NCI-H1436 (cell line): ENCODE measurements at regions not wholly inside any gene's neighbourhood (a gene's known extent, or its start where the extent isn't known, plus 50 kb on each side); places are given as distances from the start of the nearest gene placed in this dataset.
"Not testable (repeated sequence)": the region's sequence is repeated elsewhere in the genome, so short reads cannot be mapped to it uniquely, and the experiment has no call there.

Experiments
- DNase-seq: peaks from one replicate; lab custom pipeline; 2025; lab: John Stamatoyannopoulos, UW

GRCh38 chr16:86835982-86836381 lies 257.6 kb downstream of the FOXL1 start:
- no peak for DNase-seq

DNA sequence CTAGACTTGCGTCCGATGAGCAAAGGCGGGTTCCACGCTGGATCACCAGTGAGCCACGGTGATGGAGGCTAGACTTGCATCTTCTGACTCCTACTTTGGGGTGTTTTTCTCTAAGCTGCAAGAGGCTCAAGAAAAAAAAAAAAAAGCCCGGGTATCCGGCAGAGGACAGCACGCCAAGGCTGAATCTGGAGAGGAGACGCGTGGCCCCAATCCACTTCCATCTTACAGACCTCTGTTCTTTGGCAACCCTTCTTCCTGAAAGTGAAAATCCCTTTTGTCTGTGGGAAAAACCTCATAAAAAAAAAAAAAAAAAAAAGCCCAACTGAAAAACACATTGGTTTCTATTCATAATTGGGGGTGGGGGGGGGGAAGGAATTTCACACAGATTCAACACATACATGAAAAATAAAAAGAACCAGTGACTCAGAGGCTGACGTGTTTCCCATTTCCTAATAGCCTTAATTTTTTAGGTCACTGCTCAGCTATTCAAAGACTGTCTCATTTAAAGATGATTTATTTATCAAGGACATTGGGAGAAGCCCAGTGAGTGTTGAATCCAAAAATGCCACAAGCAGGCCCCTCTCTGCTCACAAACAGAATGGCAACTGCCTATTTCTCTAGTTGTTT lies 258.3 kb downstream of the FOXL1 start:
- DNase-seq = no peak

GRCh38 chr16:86843812-86844211 lies 265.5 kb downstream of the FOXL1 start:
- no peak for DNase-seq

- no peak for DNase-seq
Measured at GRCh38 chr16:86844695-86845094, 266.3 kb downstream of the FOXL1 start.

DNA sequence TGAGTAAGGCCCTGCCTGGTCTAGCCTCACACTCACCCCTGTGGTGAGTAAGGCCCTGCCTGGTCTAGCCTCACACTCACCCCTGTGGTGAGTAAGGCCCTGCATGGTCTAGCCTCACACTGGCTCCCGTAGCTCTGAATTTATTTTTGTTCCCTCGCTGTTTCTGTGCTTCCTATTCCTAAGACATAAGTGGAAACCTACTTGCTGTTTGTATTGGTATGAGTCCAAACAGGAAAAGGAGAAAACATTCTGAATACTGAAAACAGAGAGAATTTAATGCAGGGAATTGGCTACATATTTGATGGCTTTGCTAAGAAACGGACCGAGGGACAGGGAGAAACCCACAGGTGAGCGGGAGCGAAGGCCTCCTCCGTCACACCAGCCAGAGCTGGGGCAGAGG lies 267.8 kb downstream of the FOXL1 start:
- DNase-seq = no peak

DNA sequence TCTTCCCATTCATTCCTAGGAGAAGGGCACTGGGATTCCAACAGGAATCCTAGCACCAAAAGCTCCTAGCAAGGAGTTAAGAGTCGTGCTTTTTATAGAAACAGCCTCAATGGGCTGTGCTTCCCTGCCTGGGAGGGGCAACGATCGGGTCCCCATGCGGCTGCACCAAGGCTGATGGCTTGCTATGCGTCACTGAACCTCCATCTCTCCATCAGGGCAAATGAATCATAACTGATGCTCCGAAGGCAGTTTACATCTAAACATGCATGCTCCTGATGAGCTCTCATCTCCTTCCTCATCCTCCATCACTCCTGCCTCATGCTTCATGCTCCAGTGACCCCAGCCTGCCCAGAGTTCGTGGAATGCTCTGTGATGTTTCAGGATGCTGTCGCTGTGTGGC lies 270.5 kb downstream of the FOXL1 start:
- no peak for DNase-seq

- no peak for DNase-seq
Measured at GRCh38 chr16:86850670-86851069, 272.3 kb downstream of the FOXL1 start.

DNA sequence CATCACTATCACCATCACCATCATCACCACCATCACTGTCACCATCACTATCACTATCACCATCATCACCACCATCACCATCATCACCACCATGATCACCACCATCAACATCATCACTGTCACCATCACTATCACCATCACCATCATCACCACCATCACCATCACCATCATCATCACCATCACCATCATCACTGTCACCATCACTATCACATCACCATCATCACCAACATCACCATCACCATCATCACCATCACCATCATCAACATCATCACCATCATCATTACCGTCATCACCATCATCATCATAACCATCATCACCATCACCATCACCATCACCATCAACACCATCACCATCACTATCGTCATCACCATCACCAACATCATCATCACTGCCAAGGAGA lies 273.8 kb downstream of the FOXL1 start:
- no peak for DNase-seq

DNA sequence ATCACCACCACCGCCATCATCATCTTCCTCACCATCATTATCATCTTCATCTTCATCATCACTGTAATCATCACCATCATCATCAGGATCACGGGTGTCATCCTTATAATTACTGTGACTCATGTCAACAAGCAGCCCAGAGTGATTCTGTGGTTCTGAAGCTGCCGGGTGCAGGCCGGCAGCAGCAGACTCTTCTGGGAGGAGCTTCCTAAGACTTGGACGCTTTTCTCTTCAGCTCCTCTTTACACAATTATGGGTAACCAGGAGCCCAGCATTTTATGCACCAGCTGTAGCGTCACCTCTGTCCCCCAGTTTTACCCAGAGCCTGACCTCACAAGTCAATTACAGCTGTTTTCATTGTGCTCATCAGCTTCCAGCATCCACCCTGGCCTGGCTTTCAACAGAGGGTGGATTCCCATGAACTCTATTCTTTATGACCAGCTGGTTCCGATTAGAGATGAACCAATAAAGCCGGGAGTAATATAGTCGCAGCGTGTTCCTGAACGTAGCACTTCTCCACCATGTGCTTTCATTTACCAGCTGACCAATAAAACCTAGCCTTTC lies 275.8 kb downstream of the FOXL1 start:
- DNase-seq = no peak

GRCh38 chr16:86854626-86855294 lies 276.4 kb downstream of the FOXL1 start:
- DNase-seq = no peak

- DNase-seq = no peak
Measured at GRCh38 chr16:86856946-86857586, 278.7 kb downstream of the FOXL1 start.

DNA sequence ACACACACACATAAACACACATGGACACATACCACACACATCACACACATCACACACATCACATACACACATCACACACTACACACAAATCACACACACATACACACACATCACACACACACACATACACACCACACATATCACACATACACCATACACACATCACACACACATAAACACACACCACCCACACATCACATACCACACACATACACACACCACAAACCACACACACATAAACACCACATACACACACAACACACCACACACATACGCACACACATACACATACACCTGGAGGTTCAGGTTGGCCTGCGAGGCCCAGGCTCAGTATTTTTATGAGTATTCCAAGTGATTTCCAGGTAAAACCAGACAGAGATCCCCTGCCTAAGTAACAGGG lies 279.5 kb downstream of the FOXL1 start:
- DNase-seq = no peak

- no peak for DNase-seq
Measured at GRCh38 chr16:86858501-86858900, 280.2 kb downstream of the FOXL1 start.

GRCh38 chr16:86861270-86861858 lies 283.0 kb downstream of the FOXL1 start:
- DNase-seq = not testable (repeated sequence)

DNA sequence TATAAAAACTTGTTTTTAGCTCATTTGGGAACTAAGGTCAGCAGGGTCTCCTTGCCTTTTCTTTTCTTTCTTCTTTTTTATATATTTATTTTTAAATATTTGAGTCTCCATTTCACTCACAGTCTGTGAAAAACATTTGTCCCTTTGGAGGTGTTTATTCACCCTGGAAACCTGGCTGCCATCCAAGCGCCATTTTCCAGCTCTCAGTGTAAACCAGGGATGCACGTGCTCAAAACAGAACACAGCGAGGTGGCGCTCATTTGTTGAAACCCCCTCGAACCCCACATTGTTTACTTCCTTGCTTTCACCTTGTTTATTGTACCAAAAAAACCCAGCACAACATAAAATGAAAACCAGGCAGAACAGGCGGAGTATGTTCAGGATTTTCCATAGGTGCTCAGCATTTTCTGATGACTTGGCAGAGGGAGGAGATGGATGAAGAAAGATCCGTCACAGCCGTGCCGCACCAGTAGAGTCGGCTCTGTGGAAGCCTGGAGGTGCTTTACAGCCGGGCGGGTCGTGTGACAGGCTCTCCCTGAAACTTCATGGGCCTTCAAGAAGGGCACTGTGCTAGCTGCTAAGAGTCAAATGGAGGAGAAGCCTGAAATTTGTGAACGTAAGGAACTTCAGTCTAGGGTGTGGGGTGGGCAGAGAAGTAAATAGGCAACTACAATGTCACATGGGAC lies 284.4 kb downstream of the FOXL1 start:
- no peak for DNase-seq

DNA sequence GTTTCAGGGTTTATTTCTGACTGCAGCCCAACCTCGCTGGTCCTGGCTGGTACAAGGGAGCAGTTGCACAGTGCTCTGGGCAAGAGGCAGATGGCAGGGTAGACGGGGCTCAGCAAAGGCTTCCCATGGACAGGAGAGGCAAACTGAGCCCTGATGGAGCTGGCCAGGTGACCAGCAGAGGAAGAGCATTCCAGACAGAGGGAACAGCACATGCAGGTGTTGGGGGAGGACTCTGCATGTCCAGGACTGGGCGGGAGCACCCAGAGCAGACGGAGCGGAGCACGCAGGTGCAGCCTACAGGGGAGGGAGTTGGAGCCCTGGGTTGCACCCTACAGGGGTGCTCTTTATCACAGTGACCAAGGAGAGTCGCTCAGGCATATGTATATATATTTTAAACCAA lies 285.3 kb downstream of the FOXL1 start:
- no peak for DNase-seq

GRCh38 chr16:86864586-86864985 lies 286.2 kb downstream of the FOXL1 start:
- no peak for DNase-seq

- no peak for DNase-seq
Measured at GRCh38 chr16:86865851-86866662, 287.7 kb downstream of the FOXL1 start.

- no peak for DNase-seq
Measured at GRCh38 chr16:86866986-86867722, 288.8 kb downstream of the FOXL1 start.

DNA sequence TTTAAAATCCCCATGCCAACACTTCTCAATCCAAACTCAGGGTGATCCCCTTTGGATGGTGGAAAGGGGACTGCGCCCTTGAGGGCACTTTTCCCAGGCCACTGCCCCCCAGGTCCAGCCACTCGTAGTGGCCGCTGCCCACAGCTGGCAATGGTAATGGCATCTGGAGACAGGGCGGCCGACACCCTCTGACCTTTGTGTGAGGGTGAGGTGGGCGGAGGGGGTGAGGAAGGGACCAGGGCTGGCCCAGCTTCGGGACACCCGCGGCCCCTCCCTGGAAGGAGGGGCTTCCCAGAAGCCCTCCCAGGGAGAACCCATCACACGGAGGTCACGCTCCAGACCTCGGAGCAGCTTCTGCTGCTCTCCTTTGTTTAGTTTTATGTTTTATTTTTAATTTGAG lies 289.7 kb downstream of the FOXL1 start:
- DNase-seq = no peak

GRCh38 chr16:86868786-86869185 lies 290.4 kb downstream of the FOXL1 start:
- no peak for DNase-seq
